Bone marrow (tissue), 2 donors: ENCODE measurements at regions not wholly inside any gene's neighbourhood (a gene's known extent, or its start where the extent isn't known, plus 50 kb on each side); places are given as distances from the start of the nearest gene placed in this dataset.

Experiments
- DNase-seq, 2 donors: peaks; one replicate each; lab custom pipeline; 2025; lab: John Stamatoyannopoulos, UW

DNA sequence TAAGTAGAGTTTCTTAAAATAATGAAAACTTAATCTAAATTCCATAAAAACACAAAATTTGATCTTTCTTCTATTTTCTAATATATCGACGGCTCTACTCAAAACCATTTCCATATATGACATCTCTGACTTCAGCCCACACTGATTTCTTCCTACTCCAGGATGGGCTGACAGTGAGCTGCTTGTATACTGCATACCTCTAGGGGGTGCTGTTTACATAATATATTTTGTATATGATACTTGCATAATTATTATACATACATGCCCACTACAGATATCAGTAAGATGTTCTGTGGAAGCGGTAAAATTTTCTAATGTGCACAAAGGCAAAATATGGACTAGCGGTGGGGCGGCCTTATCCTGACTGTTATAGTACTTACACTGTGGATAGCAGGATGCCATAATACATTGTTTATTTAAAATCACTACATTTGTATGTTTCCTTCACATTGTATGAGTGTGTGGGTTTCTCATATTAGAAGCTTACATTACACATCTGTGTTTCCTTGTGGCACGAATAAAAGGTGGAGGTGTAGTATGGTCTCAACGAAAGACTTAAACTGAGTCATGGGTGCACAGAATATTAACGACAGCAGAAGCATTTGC lies 66.1 kb upstream of the NXPH2 start:
- DNase-seq: peak in 1 of 2 donors; percentile 14

GRCh38 chr2:138842341-138842740 lies 62.2 kb upstream of the NXPH2 start:
- no peak for DNase-seq

GRCh38 chr2:138841459-138841858 lies 61.3 kb upstream of the NXPH2 start:
- DNase-seq: no peak

DNA sequence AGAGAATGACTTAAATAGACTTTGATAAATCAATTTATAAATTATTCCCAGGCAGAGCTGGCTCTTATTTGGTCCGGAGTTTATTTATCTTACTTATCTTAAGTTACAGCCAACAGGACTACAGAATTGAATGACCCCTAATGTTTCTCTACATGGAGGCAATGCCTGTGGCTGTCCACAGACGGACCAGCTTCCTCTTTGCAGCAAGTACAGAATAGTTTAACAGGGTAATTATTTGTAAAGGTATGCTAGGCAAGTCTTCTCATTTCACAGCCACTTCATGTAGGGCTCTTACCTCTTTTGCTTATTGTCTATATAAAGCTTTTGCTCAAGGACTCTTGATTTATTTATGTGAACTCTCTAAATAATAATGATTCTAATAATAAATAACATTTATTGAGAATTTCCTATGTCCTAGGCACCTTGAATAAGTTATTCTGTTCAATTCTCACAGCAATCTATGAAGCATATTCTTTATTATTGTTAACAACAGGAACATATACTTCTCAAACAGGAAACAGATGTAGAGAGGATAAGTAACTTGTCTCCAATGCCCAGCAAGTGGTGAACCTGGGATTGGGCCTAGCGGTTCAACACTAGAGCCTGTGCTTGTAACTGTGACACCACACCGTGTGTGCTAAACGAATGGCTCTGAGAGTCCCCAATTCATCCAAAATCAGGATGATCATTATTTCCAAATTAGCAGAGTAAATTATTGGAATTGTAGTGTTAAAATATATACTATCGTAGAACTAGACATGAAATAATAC lies 58.8 kb upstream of the NXPH2 start:
- no peak for DNase-seq

DNA sequence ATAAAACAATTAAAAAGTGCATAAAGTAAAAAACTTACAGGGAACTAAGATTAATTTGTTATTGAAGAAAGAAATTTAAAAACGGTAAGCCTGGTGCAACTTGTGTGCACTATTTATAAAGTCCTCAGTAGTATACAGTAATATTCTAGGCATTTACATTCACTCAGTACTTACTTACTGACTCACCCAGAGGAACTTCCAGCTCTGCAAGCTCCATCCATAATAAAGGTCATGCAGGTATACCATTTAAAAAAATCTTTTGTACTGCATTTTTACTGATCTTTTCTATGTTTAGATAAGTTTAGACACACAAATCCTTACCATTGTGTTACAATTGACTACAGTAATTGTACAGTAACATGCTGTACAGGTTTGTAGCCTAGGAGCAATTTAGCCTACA lies 51.5 kb upstream of the NXPH2 start:
- DNase-seq: no peak

DNA sequence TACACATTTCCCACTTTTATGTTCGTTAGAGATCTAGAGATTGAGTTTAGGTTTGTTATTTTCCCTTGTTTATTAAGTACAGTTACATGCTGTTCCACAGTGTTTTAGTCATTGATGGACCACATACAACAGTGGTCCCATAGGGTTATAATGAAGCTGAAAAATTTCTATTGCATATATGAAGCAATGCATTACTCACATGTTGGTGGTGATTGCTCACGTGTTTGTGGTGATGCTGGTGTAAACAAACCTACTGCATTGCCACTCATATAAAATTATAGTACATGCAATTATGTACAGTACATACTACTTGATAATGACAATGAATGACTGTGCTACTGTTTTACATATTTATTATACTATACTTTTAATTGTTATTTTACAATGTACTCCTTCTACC lies 51.0 kb upstream of the NXPH2 start:
- no peak for DNase-seq

- DNase-seq: no peak
Observed at GRCh38 chr2:138830547-138830946, 50.4 kb upstream of the NXPH2 start.
